Suprapubic skin (tissue), 3 donors: ENCODE measurements at regions not wholly inside any gene's neighbourhood (a gene's known extent, or its start where the extent isn't known, plus 50 kb on each side); places are given as distances from the start of the nearest gene placed in this dataset.

Source experiments
- CTCF ChIP-seq, 2 donors: fragments of 200-600 bp in 1 of 2; fragments of 450-650 bp in 1 of 2; sonication (generic) in 1 of 2; IDR thresholded peaks; one replicate each; pipeline ENCODE4 v1.5.1; 2016 to 2019; ENCODE audit warnings: antibody characterized with exemption in 2 of 2, mild to moderate bottlenecking in 1 of 2, moderate library complexity in 1 of 2
- EP300 ChIP-seq: sonication (generic); formaldehyde crosslinking; IDR thresholded peaks from one replicate; pipeline ENCODE4 v1.6.1; 2017; ENCODE audit warnings: antibody characterized with exemption

- no peak for TF ChIP-seq CTCF (IDR thresholded peaks at IDR 0.05)
- no peak for TF ChIP-seq EP300
Measured at GRCh38 chr12:90020436-90020835, 311.8 kb upstream of the ATP2B1 start.
